Trophoblast cell (in vitro differentiated cells and primary cell): ENCODE measurements at regions not wholly inside any gene's neighbourhood (a gene's known extent, or its start where the extent isn't known, plus 50 kb on each side); places are given as distances from the start of the nearest gene placed in this dataset.
"Not testable (repeated sequence)": the region's sequence is repeated elsewhere in the genome, so short reads cannot be mapped to it uniquely, and the experiment has no call there.

Source experiments
- DNase-seq, 2 donors: peaks; one replicate each; pipeline ENCODE4 v3.0.0-alpha.2; 2016
- H2AFZ ChIP-seq: 2 replicates; pipeline ENCODE4 v1.6.1; 2013; ENCODE audit warnings: low read length, moderate library complexity, mild to moderate bottlenecking; ENCODE audit not compliant: insufficient read depth, poor library complexity
- H2AK5ac ChIP-seq: 2 replicates; pipeline ENCODE4 v1.6.1; 2013; ENCODE audit warnings: mild to moderate bottlenecking, low read length
- H2BK120ac ChIP-seq: 2 replicates; pipeline ENCODE4 v1.6.1; 2013; ENCODE audit warnings: low read length, mild to moderate bottlenecking, moderate library complexity; ENCODE audit not compliant: insufficient read depth, poor library complexity
- H2BK12ac ChIP-seq: 2 replicates; pipeline ENCODE4 v1.6.1; 2013; ENCODE audit warnings: mild to moderate bottlenecking, low read length, moderate library complexity
- H2BK5ac ChIP-seq: 2 replicates; pipeline ENCODE4 v1.6.1; 2013; ENCODE audit warnings: low read length, low read depth, moderate library complexity, mild to moderate bottlenecking; ENCODE audit not compliant: poor library complexity
- H3K14ac ChIP-seq: 2 replicates; pipeline ENCODE4 v1.6.1; 2013; ENCODE audit warnings: mild to moderate bottlenecking, low read length
- H3K18ac ChIP-seq: 2 replicates; pipeline ENCODE4 v1.6.1; 2013; ENCODE audit warnings: mild to moderate bottlenecking, low read length
- H3K23ac ChIP-seq: 2 replicates; pipeline ENCODE4 v1.6.1; 2013; ENCODE audit warnings: low read length
- H3K27ac ChIP-seq: 2 replicates; pipeline ENCODE4 v1.5.1; 2013; ENCODE audit warnings: low read depth, mild to moderate bottlenecking, inconsistent platforms, low read length, moderate library complexity
- H3K27me3 ChIP-seq: 2 replicates; pipeline ENCODE4 v1.6.1; 2013; ENCODE audit warnings: inconsistent platforms, mild to moderate bottlenecking, low read length, moderate library complexity; ENCODE audit not compliant: insufficient read depth
- H3K36me3 ChIP-seq, 2 experiments: 1 replicate in 1 of 2; 2 replicates in 1 of 2; pipeline ENCODE4 v1.6.1; 2013; ENCODE audit warnings: low read length in 2 of 2, mild to moderate bottlenecking in 2 of 2, moderate library complexity in 1 of 2; ENCODE audit not compliant: insufficient read depth in 2 of 2, control insufficient read depth in 1 of 2
- H3K4ac ChIP-seq: 2 replicates; pipeline ENCODE4 v1.6.1; 2013; ENCODE audit warnings: low read depth, mild to moderate bottlenecking, low read length, moderate library complexity
- H3K4me1 ChIP-seq, 2 experiments: 1 replicate in 1 of 2; 2 replicates in 1 of 2; pipeline ENCODE4 v1.6.1; 2013; ENCODE audit warnings: low read length in 2 of 2, mild to moderate bottlenecking in 2 of 2, moderate library complexity in 1 of 2; ENCODE audit not compliant: insufficient read depth in 2 of 2, control insufficient read depth in 1 of 2
- H3K4me2 ChIP-seq: 2 replicates; pipeline ENCODE4 v1.6.1; 2013; ENCODE audit warnings: inconsistent platforms, mild to moderate bottlenecking, low read length, moderate library complexity
- H3K4me3 ChIP-seq: 2 replicates; pipeline ENCODE4 v1.5.1; 2013; ENCODE audit warnings: mild to moderate bottlenecking, low read depth, low read length, inconsistent platforms
- H3K79me1 ChIP-seq: one replicate; pipeline ENCODE4 v1.6.1; 2013; ENCODE audit warnings: low read length
- H3K79me2 ChIP-seq: 2 replicates; pipeline ENCODE4 v1.6.1; 2013; ENCODE audit warnings: low read length, mild to moderate bottlenecking; ENCODE audit not compliant: control insufficient read depth, insufficient read depth, poor library complexity
- H3K9ac ChIP-seq: 2 replicates; pipeline ENCODE4 v1.6.1; 2013; ENCODE audit warnings: mild to moderate bottlenecking, low read length
- H3K9me3 ChIP-seq: 2 replicates; pipeline ENCODE4 v1.6.1; 2013; ENCODE audit warnings: low read depth, mild to moderate bottlenecking, control low read depth, inconsistent platforms, low read length; ENCODE audit not compliant: insufficient read depth
- H4K12ac ChIP-seq: 2 replicates; pipeline ENCODE4 v1.6.1; 2013; ENCODE audit warnings: low read depth, mild to moderate bottlenecking, low read length, moderate library complexity
- H4K8ac ChIP-seq: 2 replicates; pipeline ENCODE4 v1.6.1; 2013; ENCODE audit warnings: low read depth, mild to moderate bottlenecking, low read length, moderate library complexity
- H4K91ac ChIP-seq: one replicate; pipeline ENCODE4 v1.6.1; 2013; ENCODE audit warnings: low read depth, mild to moderate bottlenecking, low read length, moderate library complexity
- WGBS: extraction: QIAGEN DNeasy Blood & Tissue Kit; methylation state at CpG from one replicate; pipeline ENCODE4 v1.1.7; 2013; ENCODE audit warnings: missing lambda C conversion rate; ENCODE audit not compliant: insufficient read length, insufficient coverage; ENCODE audit errors: extremely low coverage; 5-methylcytosine and 5-hydroxymethylcytosine counted together

GRCh38 chr2:87353408-87353807 lies 331.8 kb upstream of the PLGLB1 start:
- H3K18ac ChIP-seq, H3K14ac ChIP-seq, H4K91ac ChIP-seq, H3K27ac ChIP-seq, H3K9me3 ChIP-seq, H3K27me3 ChIP-seq, H3K4ac ChIP-seq, H3K4me1 ChIP-seq, H2AK5ac ChIP-seq, DNase-seq, H3K23ac ChIP-seq, H4K12ac ChIP-seq, H2BK12ac ChIP-seq, H3K79me2 ChIP-seq, H3K4me3 ChIP-seq, H2BK120ac ChIP-seq, H3K9ac ChIP-seq, H3K79me1 ChIP-seq, H2AFZ ChIP-seq, H2BK5ac ChIP-seq, H3K4me2 ChIP-seq, H4K8ac ChIP-seq, H3K36me3 ChIP-seq: not testable (repeated sequence)
- no CpG with 5 or more reads among the region's 10 CpGs for WGBS

- H3K14ac ChIP-seq, H4K91ac ChIP-seq, H3K4me2 ChIP-seq, H3K27me3 ChIP-seq, H2BK5ac ChIP-seq, H3K23ac ChIP-seq, H3K4ac ChIP-seq, H4K8ac ChIP-seq, H2AFZ ChIP-seq, H2BK12ac ChIP-seq, H3K27ac ChIP-seq, H4K12ac ChIP-seq, H3K36me3 ChIP-seq, H3K4me1 ChIP-seq, H3K9ac ChIP-seq, DNase-seq, H3K4me3 ChIP-seq, H3K18ac ChIP-seq, H3K79me1 ChIP-seq, H2AK5ac ChIP-seq, H2BK120ac ChIP-seq, H3K79me2 ChIP-seq, H3K9me3 ChIP-seq: not testable (repeated sequence)
- WGBS = no CpG with 5 or more reads among the region's 6 CpGs
These were observed 332.5 kb upstream of the PLGLB1 start for GRCh38 chr2:87354102-87354501.

- H4K8ac ChIP-seq = not testable (repeated sequence)
These were observed 338.6 kb upstream of the PLGLB1 start for GRCh38 chr2:87360250-87360649.

GRCh38 chr2:87360927-87361326 lies 339.3 kb upstream of the PLGLB1 start:
- DNase-seq, H3K14ac ChIP-seq, H3K27me3 ChIP-seq, H3K4ac ChIP-seq, H3K79me1 ChIP-seq, H2AFZ ChIP-seq, H3K23ac ChIP-seq, H3K18ac ChIP-seq, H3K36me3 ChIP-seq, H3K4me3 ChIP-seq, H2BK12ac ChIP-seq, H3K4me1 ChIP-seq, H2AK5ac ChIP-seq, H2BK120ac ChIP-seq, H4K91ac ChIP-seq, H3K79me2 ChIP-seq, H3K27ac ChIP-seq, H4K12ac ChIP-seq, H2BK5ac ChIP-seq, H4K8ac ChIP-seq, H3K4me2 ChIP-seq, H3K9me3 ChIP-seq, H3K9ac ChIP-seq: not testable (repeated sequence)
- WGBS = no CpG with 5 or more reads among the region's 2 CpGs

More at GRCh38 chr2:87360250-87360649, 338.6 kb upstream of the PLGLB1 start:
- not testable (repeated sequence) for H3K9me3 ChIP-seq, H3K4ac ChIP-seq, H4K12ac ChIP-seq, DNase-seq, H2BK120ac ChIP-seq, H3K27me3 ChIP-seq, H2AK5ac ChIP-seq, H2BK5ac ChIP-seq, H3K36me3 ChIP-seq, H3K79me1 ChIP-seq, H3K4me2 ChIP-seq, H3K18ac ChIP-seq, H3K27ac ChIP-seq, H3K23ac ChIP-seq, H3K4me3 ChIP-seq, H2AFZ ChIP-seq, H3K14ac ChIP-seq, H3K9ac ChIP-seq, H2BK12ac ChIP-seq, H4K91ac ChIP-seq, H3K79me2 ChIP-seq, H3K4me1 ChIP-seq

- H3K23ac ChIP-seq, H3K36me3 ChIP-seq, H3K79me1 ChIP-seq, H2AK5ac ChIP-seq, H3K4me2 ChIP-seq, H2AFZ ChIP-seq, H4K8ac ChIP-seq, H3K27ac ChIP-seq, H3K4me1 ChIP-seq, H3K4me3 ChIP-seq, H3K9me3 ChIP-seq, H2BK12ac ChIP-seq, H3K9ac ChIP-seq, H3K4ac ChIP-seq, H2BK120ac ChIP-seq, H3K27me3 ChIP-seq, H3K18ac ChIP-seq, H2BK5ac ChIP-seq, H4K91ac ChIP-seq, H4K12ac ChIP-seq, H3K14ac ChIP-seq, H3K79me2 ChIP-seq, DNase-seq: not testable (repeated sequence)
These were observed 340.2 kb upstream of the PLGLB1 start for GRCh38 chr2:87361805-87362204.
